ENCODE measurements at regions not wholly inside any gene's neighbourhood (a gene's known extent, or its start where the extent isn't known, plus 50 kb on each side); places are given as distances from the start of the nearest gene placed in this dataset.

GRCh38 chr2:177314722-177315264 is 50.3 kb upstream of the NFE2L2 start:
- DNase-seq = no peak

GRCh38 chr2:177315364-177315763 is 50.8 kb upstream of the NFE2L2 start:
- DNase-seq = no peak

- no peak for DNase-seq
Measured at GRCh38 chr2:177316756-177317155, 52.2 kb upstream of the NFE2L2 start.

GRCh38 chr2:177317443-177317842 is 52.9 kb upstream of the NFE2L2 start:
- DNase-seq = no peak

GRCh38 chr2:177317857-177318256 is 53.3 kb upstream of the NFE2L2 start:
- no peak for DNase-seq

- DNase-seq = no peak
Measured at GRCh38 chr2:177318613-177319012, 54.1 kb upstream of the NFE2L2 start.

- DNase-seq = no peak
Measured at GRCh38 chr2:177320596-177320995, 56.1 kb upstream of the NFE2L2 start.

- no peak for DNase-seq
Measured at GRCh38 chr2:177322801-177323261, 58.3 kb upstream of the NFE2L2 start.

GRCh38 chr2:177324797-177325196 is 60.3 kb upstream of the NFE2L2 start:
- DNase-seq = no peak

- DNase-seq = no peak
Measured at GRCh38 chr2:177325554-177325953, 61.0 kb upstream of the NFE2L2 start.

GRCh38 chr2:177326005-177326404 is 61.5 kb upstream of the NFE2L2 start:
- DNase-seq = no peak

- no peak for DNase-seq
Measured at GRCh38 chr2:177326591-177326990, 62.1 kb upstream of the NFE2L2 start.

- DNase-seq = no peak
Measured at GRCh38 chr2:177327009-177327408, 62.5 kb upstream of the NFE2L2 start.

- DNase-seq = no peak
Measured at GRCh38 chr2:177328056-177328455, 63.5 kb upstream of the NFE2L2 start.

GRCh38 chr2:177329064-177329463 is 63.5 kb upstream of the AGPS start:
- no peak for DNase-seq

- no peak for DNase-seq
Measured at GRCh38 chr2:177331466-177331997, 61.0 kb upstream of the AGPS start.

GRCh38 chr2:177332026-177332991 is 60.3 kb upstream of the AGPS start:
- peak; percentile 68 for DNase-seq

GRCh38 chr2:177332992-177333388 is 59.6 kb upstream of the AGPS start:
- DNase-seq = no peak

GRCh38 chr2:177334940-177335543 is 57.5 kb upstream of the AGPS start:
- DNase-seq = peak; percentile 55

GRCh38 chr2:177335917-177336450 is 56.6 kb upstream of the AGPS start:
- DNase-seq = no peak

GRCh38 chr2:177338177-177338721 is 54.3 kb upstream of the AGPS start:
- no peak for DNase-seq

GRCh38 chr2:177340158-177340557 is 52.4 kb upstream of the AGPS start:
- no peak for DNase-seq

- DNase-seq = no peak
Measured at GRCh38 chr2:177342736-177343135, 49.8 kb upstream of the AGPS start.

Data from CD4-positive, alpha-beta T cell treated with Interleukin-12 subunit alpha and Interleukin-12 subunit beta, for 1 hour (primary cell).